HG03520 (cell line): ENCODE measurements at regions not wholly inside any gene's neighbourhood (a gene's known extent, or its start where the extent isn't known, plus 50 kb on each side); places are given as distances from the start of the nearest gene placed in this dataset.
A peak's percentile ranks its signal among the peaks of the same experiment; 100 is the strongest.
"Not testable (repeated sequence)": the region's sequence is repeated elsewhere in the genome, so short reads cannot be mapped to it uniquely, and the experiment has no call there.

Experiments used
- ATAC-seq: cut with Tn5 transposase; IDR thresholded peaks from one replicate; pipeline ENCODE4 v1.9.1; 2021; ENCODE audit warnings: mild to moderate bottlenecking, moderate library complexity; ENCODE audit not compliant: unreplicated experiment

- ATAC-seq = peak; percentile 5
Measured at GRCh38 chr1:101408212-101409042, 171.6 kb downstream of the S1PR1 start.

GRCh38 chr1:101409102-101409501, 172.3 kb downstream of the S1PR1 start:
- ATAC-seq = no peak

- peak; percentile 36 for ATAC-seq
Measured at GRCh38 chr1:101410048-101410878, 173.4 kb downstream of the S1PR1 start.

- ATAC-seq = no peak
Measured at GRCh38 chr1:101420406-101420805, 183.6 kb downstream of the S1PR1 start.

- ATAC-seq = not testable (repeated sequence)
Measured at GRCh38 chr1:101428083-101428482, 191.3 kb downstream of the S1PR1 start.

GRCh38 chr1:101428562-101428961, 191.7 kb downstream of the S1PR1 start:
- ATAC-seq = no peak

- ATAC-seq = no peak
Measured at GRCh38 chr1:101431956-101432510, 195.2 kb downstream of the S1PR1 start.

GRCh38 chr1:101435831-101436511, 199.2 kb downstream of the S1PR1 start:
- ATAC-seq = peak; percentile 63

- ATAC-seq = no peak
Measured at GRCh38 chr1:101437800-101438199, 201.0 kb downstream of the S1PR1 start.

GRCh38 chr1:101438359-101438758, 201.5 kb downstream of the S1PR1 start:
- ATAC-seq = no peak

GRCh38 chr1:101440485-101440884, 203.7 kb downstream of the S1PR1 start:
- no peak for ATAC-seq

- ATAC-seq = peak; percentile 72
Measured at GRCh38 chr1:101444381-101444780, 207.6 kb downstream of the S1PR1 start.

- ATAC-seq = peak; percentile 25
Measured at GRCh38 chr1:101444873-101445618, 208.2 kb downstream of the S1PR1 start.

GRCh38 chr1:101448018-101448417, 211.2 kb downstream of the S1PR1 start:
- ATAC-seq = no peak

GRCh38 chr1:101450691-101451090, 213.9 kb downstream of the S1PR1 start:
- ATAC-seq = not testable (repeated sequence)

- peak; percentile 73 for ATAC-seq
Measured at GRCh38 chr1:101451888-101452287, 215.1 kb downstream of the S1PR1 start.

- no peak for ATAC-seq
Measured at GRCh38 chr1:101452825-101453224, 216.0 kb downstream of the S1PR1 start.

- no peak for ATAC-seq
Measured at GRCh38 chr1:101453844-101454243, 217.0 kb downstream of the S1PR1 start.

GRCh38 chr1:101455166-101455565, 218.3 kb downstream of the S1PR1 start:
- no peak for ATAC-seq

GRCh38 chr1:101460739-101461138, 223.9 kb downstream of the S1PR1 start:
- ATAC-seq = no peak
